SK-N-SH (cell line): ENCODE measurements at regions not wholly inside any gene's neighbourhood (a gene's known extent, or its start where the extent isn't known, plus 50 kb on each side); places are given as distances from the start of the nearest gene placed in this dataset.
A peak's percentile ranks its signal among the peaks of the same experiment; 100 is the strongest.

Experiments used
- CTCF ChIA-PET: fragments of 300-600, 350-600 bp; formaldehyde crosslinking; extraction: SDS; loops from one replicate; lab custom pipeline; 2021; lab: Yijun Ruan, JAX
- POLR2A ChIA-PET: fragments of 350-600 bp; sonication (Branson Sonifier 250); formaldehyde crosslinking; extraction: SDS; loops from one replicate; lab custom pipeline; 2020; ENCODE audit warnings: antibody characterized with exemption, inconsistent platforms; lab: Yijun Ruan, JAX
- DNase-seq: peaks from one replicate; pipeline ENCODE4 v3.0.0; 2012
- H2AFZ ChIP-seq: fragments of 200-600 bp; sonication (generic); 2 replicates; pipeline ENCODE4 v1.8.1; 2016; ENCODE audit warnings: antibody characterized with exemption, mild to moderate bottlenecking, low read depth
- H3F3A ChIP-seq: fragments of 200-600 bp; sonication (generic); replicated peaks from 2 replicates; pipeline ENCODE3; 2016; ENCODE audit warnings: antibody characterized with exemption, mild to moderate bottlenecking; ENCODE audit not compliant: insufficient read depth
- H3K27ac ChIP-seq, 2 experiments: fragments of 200-500 bp in 1 of 2; fragments of 200-600 bp in 1 of 2; sonication (Bioruptor generic) in 1 of 2; sonication (generic), shearing (Covaris generic) in 1 of 2; 2 replicates each; pipeline versions ENCODE4 v1.5.1 to v1.6.1; 2014 to 2016; ENCODE audit warnings: low read depth in 2 of 2, inconsistent platforms in 1 of 2, low read length in 1 of 2, mild to moderate bottlenecking in 1 of 2, mixed read lengths in 1 of 2
- H3K27me3 ChIP-seq: fragments of 200-600 bp; sonication (generic), shearing (Covaris generic); 2 replicates; pipeline ENCODE4 v1.6.1; 2016; ENCODE audit warnings: mixed run types; ENCODE audit not compliant: insufficient read depth
- H3K36me3 ChIP-seq, 2 experiments: fragments of 200-500 bp in 1 of 2; fragments of 200-600 bp in 1 of 2; sonication (Bioruptor generic) in 1 of 2; sonication (generic) in 1 of 2; replicated peaks in 1 of 2; 2 replicates each; pipeline versions ENCODE3 to v1.5.1; 2014 to 2016; ENCODE audit warnings: low read length in 1 of 2, mild to moderate bottlenecking in 1 of 2; ENCODE audit not compliant: insufficient read depth in 2 of 2, control insufficient read depth in 1 of 2
- H3K4me1 ChIP-seq, 2 experiments: fragments of 200-500 bp in 1 of 2; fragments of 200-600 bp in 1 of 2; sonication (Bioruptor generic) in 1 of 2; sonication (generic), shearing (Covaris generic) in 1 of 2; 2 replicates each; pipeline versions ENCODE4 v1.5.1 to v1.6.1; 2014 to 2016; ENCODE audit warnings: low read depth in 1 of 2, low read length in 1 of 2, mixed run types in 1 of 2; ENCODE audit not compliant: insufficient read depth in 2 of 2, control insufficient read depth in 1 of 2
- H3K4me2 ChIP-seq: fragments of 200-600 bp; sonication (generic), shearing (Covaris generic); 2 replicates; pipeline ENCODE4 v1.6.1; 2017; ENCODE audit warnings: mixed run types
- H3K4me3 ChIP-seq, 2 experiments: fragments of 200-500 bp in 1 of 2; fragments of 200-600 bp in 1 of 2; sonication (Bioruptor generic) in 1 of 2; sonication (generic), shearing (Covaris generic) in 1 of 2; 2 replicates each; pipeline versions ENCODE4 v1.5.1 to v1.8.1; 2014 to 2016; ENCODE audit warnings: low read depth in 2 of 2, inconsistent platforms in 1 of 2, low read length in 1 of 2, mild to moderate bottlenecking in 1 of 2, mixed read lengths in 1 of 2, moderate library complexity in 1 of 2
- H3K79me2 ChIP-seq: fragments of 200-600 bp; sonication (generic); 2 replicates; pipeline ENCODE4 v1.8.1; 2017; ENCODE audit warnings: mild to moderate bottlenecking; ENCODE audit not compliant: insufficient read depth
- H3K9ac ChIP-seq: fragments of 200-600 bp; sonication (generic); 2 replicates; pipeline ENCODE4 v1.6.1; 2017; ENCODE audit warnings: mixed run types
- H3K9me2 ChIP-seq: fragments of 200-600 bp; sonication (generic); 2 replicates; pipeline ENCODE4 v1.6.1; 2017; ENCODE audit warnings: mixed run types
- H3K9me3 ChIP-seq: fragments of 200-600 bp; sonication (generic); 2 replicates; pipeline ENCODE4 v1.6.1; 2017; ENCODE audit warnings: mixed run types, mild to moderate bottlenecking, moderate library complexity
- H4K20me1 ChIP-seq: fragments of 200-600 bp; sonication (generic); 2 replicates; pipeline ENCODE4 v1.6.1; 2017; ENCODE audit warnings: mild to moderate bottlenecking, mixed run types; ENCODE audit not compliant: insufficient read depth
- CHD2 ChIP-seq: fragments of 150-350 bp; IDR thresholded peaks from 2 replicates; pipeline ENCODE4 v1.6.1; 2018; ENCODE audit warnings: low read length; ENCODE audit not compliant: partially characterized antibody
- CTCF ChIP-seq: fragments of 200-600 bp; sonication (generic); IDR thresholded peaks from 2 replicates; pipeline ENCODE4 v1.6.1; 2017; ENCODE audit warnings: antibody characterized with exemption, mild to moderate bottlenecking, moderate library complexity
- ELF1 ChIP-seq: IDR thresholded peaks from 2 replicates; pipeline ENCODE4 v1.4.0; 2012
- EP300 ChIP-seq, 2 experiments: IDR thresholded peaks; 2 replicates each; pipeline versions ENCODE4 v1.4.0 to v1.6.1; 2012; ENCODE audit warnings: borderline replicate concordance in 1 of 2, low read depth in 1 of 2, low read length in 1 of 2
- EZH2phosphoT487 ChIP-seq: fragments of 200-600 bp; sonication (generic); IDR thresholded peaks from 2 replicates; pipeline ENCODE4 v1.6.1; 2017; ENCODE audit warnings: low read depth, mixed run types, mild to moderate bottlenecking, antibody characterized with exemption, moderate library complexity, borderline replicate concordance
- JUND ChIP-seq: IDR thresholded peaks from 2 replicates; pipeline ENCODE4 v1.4.0; 2012
- MXI1 ChIP-seq: IDR thresholded peaks from 2 replicates; pipeline ENCODE4 v1.6.1; 2012; ENCODE audit warnings: mild to moderate bottlenecking, low read depth, low read length, improper control_type of control experiment
- PBX3 ChIP-seq: IDR thresholded peaks from 2 replicates; pipeline ENCODE4; 2012
- RCOR1 ChIP-seq: fragments of 150-350 bp; IDR thresholded peaks from 2 replicates; pipeline ENCODE4 v1.6.1; 2017; ENCODE audit warnings: antibody characterized with exemption, low read length
- RFX5 ChIP-seq: IDR thresholded peaks from 2 replicates; pipeline ENCODE4 v1.6.1; 2012; ENCODE audit warnings: mild to moderate bottlenecking, improper control_type of control experiment, low read length
- RXRA ChIP-seq: IDR thresholded peaks from 2 replicates; pipeline ENCODE4 v1.4.0; 2012; ENCODE audit warnings: low read depth, mild to moderate bottlenecking, borderline replicate concordance
- SMC3 ChIP-seq: IDR thresholded peaks from 2 replicates; pipeline ENCODE4 v1.6.1; 2012; ENCODE audit warnings: low read depth, low read length, improper control_type of control experiment
- TAF1 ChIP-seq: IDR thresholded peaks from 2 replicates; pipeline ENCODE4 v1.6.1; 2012; ENCODE audit warnings: low read depth, mild to moderate bottlenecking, low read length, moderate library complexity, borderline replicate concordance
- TCF12 ChIP-seq: IDR thresholded peaks from 2 replicates; pipeline ENCODE4 v1.4.0; 2012
- TEAD4 ChIP-seq: IDR thresholded peaks from 2 replicates; pipeline ENCODE4 v1.4.0; 2012; ENCODE audit warnings: mild to moderate bottlenecking, borderline replicate concordance; ENCODE audit not compliant: insufficient read depth
- USF1 ChIP-seq: IDR thresholded peaks from 2 replicates; pipeline ENCODE4 v1.4.0; 2012; ENCODE audit warnings: low read depth, borderline replicate concordance
- USF2 ChIP-seq: fragments of 150-350 bp; IDR thresholded peaks from 2 replicates; pipeline ENCODE4 v1.6.1; 2017; ENCODE audit warnings: antibody characterized with exemption, low read length, low read depth, borderline replicate concordance
- YY1 ChIP-seq: IDR thresholded peaks from 2 replicates; pipeline ENCODE4 v1.4.0; 2012; ENCODE audit warnings: low read depth, mild to moderate bottlenecking
- WGBS: methylation state at CpG from one replicate; pipeline ENCODE4 v1.1.6; 2017; ENCODE audit warnings: low lambda C conversion rate; 5-methylcytosine and 5-hydroxymethylcytosine counted together

GRCh38 chr17:34487626-34488025, 91.8 kb upstream of the TMEM132E start:
- Histone ChIP-seq H3K79me2 (no peaks in the 10 kb centered on the region), H3K4me2 (no peak overlapping the region), H3K4me3 (no peak overlapping the region), H3K9me3 (no peaks in the 10 kb centered on the region), H3K36me3 (no peaks in the 10 kb centered on the region), H3K9me2 (no peaks in the 10 kb centered on the region), H4K20me1 (no peaks in the 10 kb centered on the region), H3K27ac (no peak overlapping the region), H3K27me3 (no peaks in the 10 kb centered on the region), H2AFZ (no peak overlapping the region), H3F3A (no peaks in the 10 kb centered on the region), H3K9ac (no peak overlapping the region), H3K4me1 (no peaks in the 10 kb centered on the region; a peak in 1 of 4 replicates)
- ChIA-PET CTCF (interaction anchor here (1.1 to 1.4 kb wide), 4 partner anchors 10 to 631 kb away, joined by 3 to 5 read pairs (median 4); no protein-coding TSS in a partner anchor), POLR2A (no interaction called here)
- 5% methylated on average over 7 of the region's 12 CpGs for WGBS
- TF ChIP-seq RFX5: no peak
- no peak for TF ChIP-seq RXRA
- no peak for TF ChIP-seq PBX3
- no peak for TF ChIP-seq SMC3
- TF ChIP-seq RCOR1: no peak
- no peak for TF ChIP-seq EZH2phosphoT487
- TF ChIP-seq USF1: no peak
- no peak for TF ChIP-seq TAF1
- no peak for TF ChIP-seq YY1
- no peak for TF ChIP-seq MXI1
- no peak for TF ChIP-seq EP300 (IDR thresholded peaks at IDR 0.05; ENCODE audit: borderline replicate concordance in 1 of 2, low read depth in 1 of 2, low read length in 1 of 2)
- no peak for TF ChIP-seq USF2
- no peak for TF ChIP-seq TEAD4
- no peak for TF ChIP-seq JUND
- TF ChIP-seq CTCF: no peak
- no peak for TF ChIP-seq ELF1
- no peak for TF ChIP-seq TCF12
- no peak for TF ChIP-seq CHD2
- DNase-seq: peak; percentile 57
